H9 (cell line): ENCODE measurements at regions not wholly inside any gene's neighbourhood (a gene's known extent, or its start where the extent isn't known, plus 50 kb on each side); places are given as distances from the start of the nearest gene placed in this dataset.

Source experiments
- DNase-seq: peaks from one replicate; pipeline ENCODE4 v3.0.0-alpha.2; 2017
- H2AFZ ChIP-seq: one replicate; pipeline ENCODE4 v1.6.1; 2013; ENCODE audit warnings: mild to moderate bottlenecking, low read length, control low read depth, moderate library complexity
- H2AK5ac ChIP-seq: 2 replicates; pipeline ENCODE4 v1.6.1; 2013; ENCODE audit warnings: low read length, control low read depth, mixed read lengths; ENCODE audit not compliant: insufficient read length
- H2BK120ac ChIP-seq: one replicate; pipeline ENCODE4 v1.6.1; 2013; ENCODE audit warnings: low read depth, mild to moderate bottlenecking, low read length, control low read depth, inconsistent platforms; ENCODE audit not compliant: poor library complexity, severe bottlenecking
- H2BK12ac ChIP-seq: 2 replicates; pipeline ENCODE4 v1.6.1; 2013; ENCODE audit warnings: low read length, control low read depth, mixed read lengths, low read depth; ENCODE audit not compliant: insufficient read length
- H2BK15ac ChIP-seq: 2 replicates; pipeline ENCODE4 v1.6.1; 2013; ENCODE audit warnings: low read depth, low read length, control low read depth
- H2BK20ac ChIP-seq: one replicate; pipeline ENCODE4 v1.6.1; 2013; ENCODE audit warnings: low read depth, mild to moderate bottlenecking, low read length, control low read depth, inconsistent platforms; ENCODE audit not compliant: poor library complexity, severe bottlenecking
- H2BK5ac ChIP-seq: 2 replicates; pipeline ENCODE4 v1.6.1; 2013; ENCODE audit warnings: low read length, control low read depth, mixed read lengths; ENCODE audit not compliant: insufficient read length
- H3K14ac ChIP-seq: 2 replicates; pipeline ENCODE4 v1.6.1; 2013; ENCODE audit warnings: low read length, control low read depth; ENCODE audit not compliant: insufficient read depth
- H3K18ac ChIP-seq: 2 replicates; pipeline ENCODE4 v1.6.1; 2013; ENCODE audit warnings: low read depth, mild to moderate bottlenecking, mixed read lengths, low read length, control low read depth; ENCODE audit not compliant: insufficient read length
- H3K23ac ChIP-seq: 2 replicates; pipeline ENCODE4 v1.6.1; 2013; ENCODE audit warnings: low read length, control low read depth, mixed read lengths, low read depth; ENCODE audit not compliant: insufficient read length
- H3K23me2 ChIP-seq: 2 replicates; pipeline ENCODE4 v1.6.1; 2013; ENCODE audit warnings: low read depth, mild to moderate bottlenecking, mixed read lengths, low read length, control low read depth; ENCODE audit not compliant: insufficient read length, poor library complexity, severe bottlenecking
- H3K27ac ChIP-seq: 2 replicates; pipeline ENCODE4 v1.5.1; 2013; ENCODE audit warnings: low read length, control low read depth, mixed read lengths, low read depth; ENCODE audit not compliant: insufficient read length
- H3K27me3 ChIP-seq: 2 replicates; pipeline ENCODE4 v1.6.1; 2013; ENCODE audit warnings: low read length, control low read depth, inconsistent platforms; ENCODE audit not compliant: insufficient read depth
- H3K4ac ChIP-seq: 2 replicates; pipeline ENCODE4 v1.6.1; 2013; ENCODE audit warnings: low read depth, mild to moderate bottlenecking, control low read depth, inconsistent platforms, low read length, moderate library complexity
- H3K4me1 ChIP-seq: 2 replicates; pipeline ENCODE4 v1.6.1; 2013; ENCODE audit warnings: low read length, control low read depth, inconsistent platforms; ENCODE audit not compliant: insufficient read depth
- H3K4me2 ChIP-seq: 2 replicates; pipeline ENCODE4 v1.6.1; 2013; ENCODE audit warnings: low read length, control low read depth, mixed read lengths; ENCODE audit not compliant: insufficient read length, insufficient read depth
- H3K56ac ChIP-seq: 2 replicates; pipeline ENCODE4 v1.6.1; 2013; ENCODE audit warnings: low read depth, mild to moderate bottlenecking, mixed read lengths, low read length, control low read depth; ENCODE audit not compliant: insufficient read length
- H3K79me1 ChIP-seq: 2 replicates; pipeline ENCODE4 v1.6.1; 2013; ENCODE audit warnings: low read depth, mild to moderate bottlenecking, moderate library complexity, low read length, control low read depth, inconsistent platforms; ENCODE audit not compliant: insufficient read depth, poor library complexity, severe bottlenecking
- H3K79me2 ChIP-seq: 2 replicates; pipeline ENCODE4 v1.6.1; 2013; ENCODE audit warnings: low read length, control low read depth, inconsistent platforms; ENCODE audit not compliant: insufficient read depth
- H3K9ac ChIP-seq: 2 replicates; pipeline ENCODE4 v1.6.1; 2013; ENCODE audit warnings: low read length, control low read depth, mixed read lengths; ENCODE audit not compliant: insufficient read length; ENCODE audit errors: extremely low read depth
- H3K9me3 ChIP-seq: one replicate; pipeline ENCODE4 v1.6.1; 2013; ENCODE audit warnings: low read depth, low read length, inconsistent platforms; ENCODE audit not compliant: control insufficient read depth
- H3T11ph ChIP-seq: one replicate; pipeline ENCODE4 v1.6.1; 2013; ENCODE audit warnings: mild to moderate bottlenecking, low read length, control low read depth, inconsistent platforms
- H4K20me1 ChIP-seq: one replicate; pipeline ENCODE4 v1.6.1; 2013; ENCODE audit not compliant: control insufficient read depth, insufficient read length, insufficient read depth
- H4K5ac ChIP-seq: 2 replicates; pipeline ENCODE4 v1.6.1; 2013; ENCODE audit warnings: low read depth, mild to moderate bottlenecking, mixed read lengths, low read length, control low read depth; ENCODE audit not compliant: insufficient read length
- H4K8ac ChIP-seq: replicated peaks from 2 replicates; pipeline ENCODE4 v1.6.1; 2013; ENCODE audit warnings: low read length, control low read depth, mixed read lengths, low read depth; ENCODE audit not compliant: insufficient read length
- H4K91ac ChIP-seq: 2 replicates; pipeline ENCODE4 v1.6.1; 2013; ENCODE audit warnings: low read depth, mild to moderate bottlenecking, moderate library complexity, mixed read lengths, low read length, control low read depth; ENCODE audit not compliant: insufficient read length
- H3K27ac Mint-ChIP-seq, 3 experiments: 2 replicates in 2 of 3; 3 replicates in 1 of 3; pipeline ENCODE4 v1.8.0; 2020 to 2021; ENCODE audit warnings: mixed read lengths in 3 of 3, mild to moderate bottlenecking in 1 of 3, moderate library complexity in 1 of 3
- H3K27me3 Mint-ChIP-seq: 2 replicates; pipeline ENCODE4 v1.8.0; 2021; ENCODE audit warnings: low read depth, mild to moderate bottlenecking, moderate library complexity, mixed read lengths
- H3K36me3 Mint-ChIP-seq, 3 experiments: 2 replicates in 2 of 3; 3 replicates in 1 of 3; pipeline ENCODE4 v1.8.0; 2020 to 2021; ENCODE audit warnings: low read depth in 3 of 3, mixed read lengths in 3 of 3; ENCODE audit not compliant: insufficient read depth in 1 of 3
- H3K4me1 Mint-ChIP-seq, 2 experiments: 2 replicates each; pipeline ENCODE4 v1.8.0; 2020; ENCODE audit warnings: mixed read lengths in 2 of 2
- H3K4me3 Mint-ChIP-seq, 2 experiments: 2 replicates in 1 of 2; 3 replicates in 1 of 2; pipeline ENCODE4 v1.8.0; 2020 to 2021; ENCODE audit warnings: mild to moderate bottlenecking in 2 of 2, mixed read lengths in 2 of 2, moderate library complexity in 1 of 2
- H3K9me3 Mint-ChIP-seq, 2 experiments: 2 replicates in 1 of 2; 3 replicates in 1 of 2; pipeline ENCODE4 v1.8.0; 2020; ENCODE audit warnings: mild to moderate bottlenecking in 2 of 2, mixed read lengths in 2 of 2, moderate library complexity in 1 of 2
- whole genome bisulfite sequencing: extraction: QIAGEN DNeasy Blood & Tissue Kit; methylation state at CpG from one replicate; pipeline ENCODE4 v1.1.7; 2013; ENCODE audit warnings: missing lambda C conversion rate, low lambda C conversion rate, mixed read lengths; ENCODE audit not compliant: insufficient read length; ENCODE audit errors: extremely low coverage; 5-methylcytosine and 5-hydroxymethylcytosine counted together
- TF ChIP-seq, protein P1 (sequence below): fragments of 200-600 bp; sonication (generic); conservative IDR thresholded peaks from 3 replicates; pipeline ENCODE4 v1.8.0; 2021; ENCODE audit warnings: antibody characterized with exemption, mild to moderate bottlenecking

DNA sequence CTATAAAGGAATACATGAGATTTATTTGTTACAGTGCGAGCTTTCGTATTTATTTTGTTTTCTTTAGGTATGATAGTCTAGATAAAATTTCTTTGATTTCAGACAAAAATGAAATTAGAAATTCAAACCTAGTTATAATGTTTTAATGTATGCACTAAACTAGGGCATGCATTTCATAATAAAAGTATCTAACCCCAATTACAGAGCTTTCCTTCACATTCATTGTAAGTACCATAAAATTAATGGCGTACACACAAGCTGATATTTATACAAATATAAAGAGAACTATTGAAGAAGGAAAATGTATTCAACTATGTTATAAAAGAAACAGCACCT lies 120.2 kb downstream of the GXYLT1 start:
- H4K8ac ChIP-seq, result no peak overlapping the region
- H3K27me3 Mint-ChIP-seq, result peaks cover 16% of the 10 kb centered on the region
- H3K4me1 ChIP-seq, result no peaks in the 10 kb centered on the region; the same call in 1 of the 2 replicates
- H3K23ac ChIP-seq, result no peak overlapping the region
- no peaks in the 10 kb centered on the region for H3K9me3 Mint-ChIP-seq
- H3K14ac ChIP-seq, result no peak overlapping the region
- no peak overlapping the region for H4K5ac ChIP-seq
- no peak overlapping the region for H3K4ac ChIP-seq
- H3K4me2 ChIP-seq, result no peak overlapping the region
- H3K27me3 ChIP-seq, result no peaks in the 10 kb centered on the region; the same call in 1 of the 2 replicates
- H2BK12ac ChIP-seq, result no peak overlapping the region
- DNase-seq, result no peak
- no peak overlapping the region for H4K91ac ChIP-seq
- H3K4me3 Mint-ChIP-seq, result no peak overlapping the region
- no peak overlapping the region for H3K9ac ChIP-seq
- H3T11ph ChIP-seq, result no peak overlapping the region
- H3K79me2 ChIP-seq, result no peaks in the 10 kb centered on the region
- WGBS, result no CpG with 5 or more reads among the region's 3 CpGs
- H3K18ac ChIP-seq, result no peak overlapping the region
- no peak overlapping the region for H3K27ac ChIP-seq
- H2BK5ac ChIP-seq, result no peak overlapping the region
- H2AFZ ChIP-seq, result no peak overlapping the region
- H2BK15ac ChIP-seq, result no peak overlapping the region
- no peaks in the 10 kb centered on the region; a peak in 1 of 7 replicates for H3K36me3 Mint-ChIP-seq
- no peak overlapping the region for H2AK5ac ChIP-seq
- no peaks in the 10 kb centered on the region for H4K20me1 ChIP-seq
- peaks cover 10 to 11% of the 10 kb centered on the region in 2 experiments for H3K4me1 Mint-ChIP-seq
- no peaks in the 10 kb centered on the region for H3K9me3 ChIP-seq
- H3K27ac Mint-ChIP-seq, result no peak overlapping the region
- no peaks in the 10 kb centered on the region for H3K79me1 ChIP-seq
- TF ChIP-seq, protein P1, sequence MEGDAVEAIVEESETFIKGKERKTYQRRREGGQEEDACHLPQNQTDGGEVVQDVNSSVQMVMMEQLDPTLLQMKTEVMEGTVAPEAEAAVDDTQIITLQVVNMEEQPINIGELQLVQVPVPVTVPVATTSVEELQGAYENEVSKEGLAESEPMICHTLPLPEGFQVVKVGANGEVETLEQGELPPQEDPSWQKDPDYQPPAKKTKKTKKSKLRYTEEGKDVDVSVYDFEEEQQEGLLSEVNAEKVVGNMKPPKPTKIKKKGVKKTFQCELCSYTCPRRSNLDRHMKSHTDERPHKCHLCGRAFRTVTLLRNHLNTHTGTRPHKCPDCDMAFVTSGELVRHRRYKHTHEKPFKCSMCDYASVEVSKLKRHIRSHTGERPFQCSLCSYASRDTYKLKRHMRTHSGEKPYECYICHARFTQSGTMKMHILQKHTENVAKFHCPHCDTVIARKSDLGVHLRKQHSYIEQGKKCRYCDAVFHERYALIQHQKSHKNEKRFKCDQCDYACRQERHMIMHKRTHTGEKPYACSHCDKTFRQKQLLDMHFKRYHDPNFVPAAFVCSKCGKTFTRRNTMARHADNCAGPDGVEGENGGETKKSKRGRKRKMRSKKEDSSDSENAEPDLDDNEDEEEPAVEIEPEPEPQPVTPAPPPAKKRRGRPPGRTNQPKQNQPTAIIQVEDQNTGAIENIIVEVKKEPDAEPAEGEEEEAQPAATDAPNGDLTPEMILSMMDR, result no peak
- H3K56ac ChIP-seq, result no peak overlapping the region
- H2BK20ac ChIP-seq, result no peak overlapping the region
- no peak overlapping the region for H2BK120ac ChIP-seq
- peaks cover 7% of the 10 kb centered on the region for H3K23me2 ChIP-seq
